T-helper 22 cell (primary cell): ENCODE measurements at regions not wholly inside any gene's neighbourhood (a gene's known extent, or its start where the extent isn't known, plus 50 kb on each side); places are given as distances from the start of the nearest gene placed in this dataset.
"Not testable (repeated sequence)": the region's sequence is repeated elsewhere in the genome, so short reads cannot be mapped to it uniquely, and the experiment has no call there.

Experiments used
- DNase-seq: peaks from one replicate; pipeline ENCODE4 v3.0.0-alpha.2; 2020; ENCODE audit warnings: low read depth

DNA sequence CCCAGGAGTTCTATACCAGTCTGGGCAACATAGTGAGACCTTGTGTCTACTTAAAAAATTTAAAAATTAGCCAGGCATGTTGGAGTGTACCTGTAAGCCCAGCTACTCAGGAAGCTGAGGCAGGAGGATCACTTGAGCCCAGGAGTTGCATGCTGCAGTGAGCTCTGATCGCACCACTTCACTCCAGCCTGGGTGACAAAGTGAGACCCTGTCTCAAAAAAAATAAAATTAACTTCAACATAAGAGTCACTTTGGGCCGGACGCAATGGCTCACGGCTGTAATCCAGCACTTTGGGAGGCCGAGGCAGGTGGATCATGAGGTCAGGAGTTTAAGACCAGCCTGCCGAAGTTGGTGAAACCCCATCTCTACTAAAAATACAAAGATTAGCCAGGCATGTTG, 699.1 kb upstream of the AUTS2 start:
- DNase-seq: not testable (repeated sequence)

DNA sequence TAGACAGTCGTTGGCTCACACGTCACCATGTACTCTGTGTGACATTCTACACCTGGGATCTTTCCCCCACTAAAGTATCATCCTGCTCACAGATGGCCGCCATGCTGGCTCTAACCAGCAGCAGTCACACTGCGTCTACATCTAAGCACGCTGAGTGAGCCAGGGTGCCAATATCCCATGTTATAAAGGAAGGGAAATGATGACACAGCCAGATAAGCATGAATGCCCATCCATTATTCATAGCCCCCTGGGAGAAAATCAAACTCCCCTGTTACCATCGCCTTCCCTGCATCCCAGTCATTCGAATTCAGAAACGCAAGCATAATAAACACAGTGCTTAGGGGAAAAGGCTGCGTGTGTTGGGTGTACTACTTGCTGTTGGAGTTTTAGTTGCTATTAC, 698.2 kb upstream of the AUTS2 start:
- DNase-seq: no peak

- no peak for DNase-seq
These were observed 693.6 kb upstream of the AUTS2 start for GRCh38 chr7:68904630-68905029.

DNA sequence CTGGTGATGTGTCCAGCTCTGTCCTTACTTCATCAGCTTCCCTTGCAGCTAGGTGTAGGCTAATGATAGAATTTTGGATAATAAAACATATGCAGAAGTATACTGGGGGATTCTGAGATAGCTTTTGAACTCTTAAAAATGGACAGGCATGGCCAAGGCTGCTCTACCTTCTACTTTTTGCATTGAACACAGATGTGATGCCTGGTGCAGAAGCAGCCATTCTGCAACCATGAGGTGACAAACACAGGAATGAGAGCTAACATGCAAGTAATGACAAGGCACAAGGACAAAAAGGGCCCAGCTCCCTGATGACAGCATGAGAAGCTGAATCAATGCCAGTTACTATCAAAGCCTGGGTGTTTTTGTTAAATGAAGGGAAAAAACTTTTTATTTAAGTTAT, 686.5 kb upstream of the AUTS2 start:
- no peak for DNase-seq

DNA sequence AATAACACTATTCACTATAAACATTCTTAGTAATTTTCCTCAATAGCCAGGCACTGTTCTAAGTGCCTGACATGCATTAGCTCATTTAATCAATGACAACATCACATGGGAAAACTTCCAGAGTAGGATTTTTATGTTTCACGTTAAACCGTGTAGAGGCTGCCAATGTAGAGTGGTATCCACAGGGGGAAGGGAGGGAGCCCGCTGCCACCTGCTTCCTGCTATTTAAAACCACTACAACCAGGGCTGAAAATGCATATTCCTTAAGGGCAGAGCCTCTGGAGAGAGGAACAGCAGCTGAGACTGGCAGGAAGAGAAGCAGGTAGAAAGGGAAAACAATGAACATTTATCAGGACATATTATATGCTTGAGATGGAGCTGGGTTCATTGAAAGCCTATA, 684.3 kb upstream of the AUTS2 start:
- no peak for DNase-seq

- no peak for DNase-seq
These were observed 681.1 kb upstream of the AUTS2 start for GRCh38 chr7:68917041-68917651.

DNA sequence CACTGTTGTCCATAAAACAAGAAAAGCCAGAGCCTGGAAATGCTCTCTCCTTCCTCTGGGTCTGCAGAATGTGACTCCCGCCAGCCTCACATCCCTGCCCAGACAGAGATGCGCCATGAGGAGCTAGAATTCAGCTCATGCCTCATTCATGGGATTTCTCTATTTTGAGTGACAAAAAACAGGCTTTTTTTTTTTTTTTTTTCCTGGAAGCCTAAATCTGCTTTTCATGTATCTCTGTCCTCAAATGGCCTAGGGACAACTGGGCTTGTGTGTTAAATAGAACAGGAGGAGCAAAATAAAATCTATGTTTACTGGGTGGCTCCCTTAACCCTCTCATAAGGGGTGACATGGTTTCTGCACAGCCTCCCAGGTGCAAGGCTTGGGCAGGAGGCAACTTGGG, 679.7 kb upstream of the AUTS2 start:
- DNase-seq: no peak

DNA sequence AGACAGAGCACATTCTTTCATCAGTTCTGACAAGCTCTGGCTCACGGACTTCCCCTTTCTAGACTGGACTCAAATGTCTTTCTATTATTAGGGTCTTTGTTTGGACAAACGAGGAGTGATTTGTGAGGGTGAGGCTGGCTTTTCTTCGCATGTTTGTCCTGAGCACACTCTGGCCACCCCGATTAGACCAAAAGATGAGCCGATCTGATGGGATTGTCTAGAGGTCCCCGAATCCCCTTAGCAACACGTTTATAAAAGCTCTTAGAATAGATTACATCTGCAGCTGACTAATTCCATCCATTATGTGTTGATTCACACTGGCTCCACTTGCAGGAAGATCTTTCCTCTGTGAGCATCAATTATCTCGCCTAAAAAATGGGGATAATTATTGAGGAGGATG, 675.4 kb upstream of the AUTS2 start:
- no peak for DNase-seq

GRCh38 chr7:68925241-68925640, 673.0 kb upstream of the AUTS2 start:
- no peak for DNase-seq

DNA sequence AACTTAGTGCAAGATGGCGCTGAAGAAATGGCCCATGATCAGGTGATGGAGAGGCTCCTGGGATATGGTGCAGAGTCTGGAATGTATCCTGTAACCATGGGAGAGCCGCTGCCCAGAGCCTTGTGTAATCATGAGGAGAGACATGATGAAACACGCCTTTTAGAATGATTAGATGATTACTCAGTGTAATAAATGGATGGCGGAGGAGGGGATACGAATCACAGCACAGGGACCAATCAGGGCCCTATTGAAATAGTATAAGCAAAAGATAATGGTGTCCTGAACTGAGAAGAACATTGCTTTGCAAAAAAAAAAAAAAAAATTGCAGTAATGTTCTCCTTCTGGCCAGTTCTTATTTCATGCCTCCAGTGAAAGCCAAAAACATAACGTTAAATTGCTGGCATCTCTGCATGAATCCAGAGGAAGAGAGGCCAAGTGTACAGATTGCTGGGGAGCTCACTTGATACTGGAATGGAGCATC, 668.5 kb upstream of the AUTS2 start:
- no peak for DNase-seq

DNA sequence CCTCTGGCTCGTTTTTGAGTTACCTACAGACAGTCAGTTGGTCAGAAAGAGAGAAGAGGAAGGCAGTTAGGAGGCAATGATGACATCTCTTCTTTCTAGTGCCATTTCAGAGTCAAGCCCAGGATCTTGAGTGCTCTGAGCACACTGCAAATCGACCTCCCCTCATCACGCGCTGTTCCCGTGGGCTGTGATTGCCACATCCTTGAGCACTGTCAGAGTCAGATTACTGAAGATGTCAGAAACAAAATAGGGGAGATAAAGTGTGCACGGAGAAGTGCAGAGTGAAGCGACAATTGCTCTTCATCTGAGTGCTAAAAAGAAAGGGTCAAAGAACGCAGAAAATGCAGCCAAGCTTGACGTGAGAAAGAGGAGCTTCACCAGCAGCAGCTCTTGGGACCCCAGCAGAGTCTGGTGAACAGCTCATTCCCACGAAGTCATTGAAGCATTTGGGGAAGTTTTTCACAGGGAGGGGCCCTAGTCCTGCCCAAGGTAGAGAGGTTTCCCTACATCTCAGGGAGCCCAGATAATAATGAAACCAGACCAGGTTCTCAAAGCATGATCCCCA, 661.7 kb upstream of the AUTS2 start:
- DNase-seq: no peak

DNA sequence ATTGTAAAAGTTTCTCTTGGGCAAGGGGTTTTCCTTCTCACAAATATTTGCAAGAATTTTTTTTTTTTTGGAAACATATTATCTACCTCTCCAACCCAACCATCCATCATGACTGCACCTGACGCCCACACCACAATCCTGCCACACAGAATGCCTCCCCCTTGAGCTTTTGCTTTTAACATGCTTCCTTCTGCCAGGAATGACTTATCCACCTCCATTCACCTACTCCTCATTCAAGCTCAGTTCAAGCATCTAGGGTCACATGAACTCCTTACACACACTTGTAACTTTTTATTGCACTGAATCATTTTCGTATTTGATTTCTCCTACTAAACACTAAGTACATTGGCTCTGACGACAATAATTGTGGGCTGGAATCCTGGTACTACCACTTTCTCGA, 660.1 kb upstream of the AUTS2 start:
- no peak for DNase-seq

DNA sequence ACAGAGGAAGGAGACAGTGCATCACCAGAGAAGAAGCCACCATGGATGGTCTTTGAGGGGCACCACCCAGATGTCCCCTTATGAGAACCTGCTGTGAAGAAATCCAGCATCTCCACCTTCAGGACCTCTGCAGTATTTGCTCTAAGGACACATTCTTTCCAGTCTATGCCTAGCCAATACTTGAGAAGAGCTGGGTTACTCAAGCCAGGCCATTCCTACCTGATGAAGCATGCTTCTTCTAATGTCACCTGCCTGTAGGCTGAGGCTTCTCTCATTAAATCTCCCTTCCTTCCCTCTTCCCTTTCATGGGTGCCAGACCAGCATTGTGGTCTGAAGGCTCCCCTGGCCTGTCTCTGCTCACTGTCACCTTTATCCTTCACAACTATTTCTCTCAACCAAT, 654.5 kb upstream of the AUTS2 start:
- no peak for DNase-seq

DNA sequence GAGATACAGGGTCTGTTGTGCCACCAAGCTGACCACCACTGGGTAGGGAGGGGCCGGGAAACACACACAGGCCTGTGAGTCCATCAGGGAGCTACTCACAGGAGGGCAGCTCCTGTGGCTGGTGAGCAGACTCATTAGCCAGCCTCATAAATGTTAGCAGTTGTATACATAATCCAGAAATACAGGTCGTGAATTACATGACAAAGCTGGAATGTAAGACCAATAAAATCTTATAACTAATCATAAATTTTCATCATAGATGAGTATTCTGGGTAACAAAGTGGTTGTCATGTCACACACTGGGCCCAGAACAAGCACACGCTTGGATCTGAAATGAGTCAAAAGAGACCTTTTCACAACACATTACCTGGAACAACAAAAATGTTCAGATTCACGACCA, 642.6 kb upstream of the AUTS2 start:
- DNase-seq: no peak

- DNase-seq: no peak
These were observed 639.7 kb upstream of the AUTS2 start for GRCh38 chr7:68958571-68958970.

DNA sequence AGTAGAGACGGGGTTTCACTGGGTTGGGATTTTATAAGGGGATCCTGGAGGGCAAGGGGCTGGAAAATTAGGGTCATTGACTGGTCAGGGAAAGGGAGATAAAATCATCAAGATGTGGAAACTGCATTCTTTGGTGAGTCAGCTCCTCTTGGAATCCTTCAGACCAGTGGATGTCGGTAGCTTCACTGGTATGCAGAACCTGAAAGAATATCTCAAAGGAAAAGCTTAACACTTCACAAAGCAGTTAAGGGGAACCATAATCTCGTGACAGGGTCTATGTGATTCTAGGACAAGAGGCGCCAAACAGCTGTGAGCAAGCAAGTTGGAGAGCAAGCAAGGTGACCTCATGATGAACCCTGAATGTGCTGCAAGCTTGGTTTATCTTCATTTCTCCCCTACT, 634.7 kb upstream of the AUTS2 start:
- DNase-seq: no peak

- no peak for DNase-seq
These were observed 634.2 kb upstream of the AUTS2 start for GRCh38 chr7:68964060-68964459.

DNA sequence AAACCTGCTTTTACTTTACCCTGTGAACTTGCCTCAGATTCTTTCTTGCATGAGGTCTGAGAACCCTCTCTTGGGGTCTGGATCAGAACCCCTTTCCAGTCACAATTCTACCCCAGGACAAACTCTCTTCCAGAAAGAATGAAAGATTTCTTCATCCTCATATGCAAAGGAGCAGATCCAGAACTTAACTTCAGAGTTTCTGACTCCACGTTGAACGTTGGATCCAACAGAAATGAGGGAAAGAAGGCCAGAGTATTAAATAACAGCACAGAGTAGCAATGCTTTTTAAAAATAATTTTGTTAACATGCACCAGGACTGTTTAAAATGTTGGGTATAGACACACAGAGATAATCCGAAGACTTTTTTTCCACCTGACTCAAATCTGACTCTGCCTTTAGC, 632.9 kb upstream of the AUTS2 start:
- no peak for DNase-seq

DNA sequence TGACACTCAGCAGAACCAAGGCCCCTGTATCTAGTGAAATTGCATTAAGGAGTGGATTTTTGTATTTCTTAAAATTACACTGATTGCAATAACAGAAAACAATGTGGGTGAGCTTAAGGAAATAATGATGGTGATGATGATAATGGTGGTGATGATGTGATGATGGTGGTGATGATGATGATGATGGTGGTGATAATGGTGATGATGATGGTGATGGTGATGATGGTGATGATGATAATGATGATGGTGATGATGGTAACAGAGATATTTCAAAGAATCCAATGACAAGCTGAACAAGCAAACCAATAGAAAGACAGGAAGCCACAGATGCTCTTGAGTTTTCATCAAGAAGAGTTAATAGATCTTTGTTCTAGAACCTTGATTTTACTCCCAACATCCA, 630.7 kb upstream of the AUTS2 start:
- DNase-seq: no peak

DNA sequence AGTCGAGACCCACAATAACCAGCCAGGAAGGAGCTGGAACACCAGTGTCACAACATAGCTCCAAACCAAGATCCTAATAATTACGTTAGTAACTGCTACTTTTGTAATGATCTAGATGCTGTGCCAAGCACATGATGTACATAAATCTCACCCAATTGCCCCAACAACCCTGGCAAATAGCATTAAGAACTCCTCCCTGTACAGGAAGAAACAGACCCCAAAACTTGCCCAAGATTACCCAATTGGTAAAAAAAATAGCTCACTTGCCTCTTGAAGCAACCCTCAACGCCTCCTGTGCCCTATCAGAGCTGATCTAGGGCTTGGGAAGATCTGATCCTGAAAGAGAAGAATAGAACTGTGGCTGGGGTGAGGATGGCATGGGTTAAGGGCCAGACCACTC, 628.7 kb upstream of the AUTS2 start:
- DNase-seq: no peak

DNA sequence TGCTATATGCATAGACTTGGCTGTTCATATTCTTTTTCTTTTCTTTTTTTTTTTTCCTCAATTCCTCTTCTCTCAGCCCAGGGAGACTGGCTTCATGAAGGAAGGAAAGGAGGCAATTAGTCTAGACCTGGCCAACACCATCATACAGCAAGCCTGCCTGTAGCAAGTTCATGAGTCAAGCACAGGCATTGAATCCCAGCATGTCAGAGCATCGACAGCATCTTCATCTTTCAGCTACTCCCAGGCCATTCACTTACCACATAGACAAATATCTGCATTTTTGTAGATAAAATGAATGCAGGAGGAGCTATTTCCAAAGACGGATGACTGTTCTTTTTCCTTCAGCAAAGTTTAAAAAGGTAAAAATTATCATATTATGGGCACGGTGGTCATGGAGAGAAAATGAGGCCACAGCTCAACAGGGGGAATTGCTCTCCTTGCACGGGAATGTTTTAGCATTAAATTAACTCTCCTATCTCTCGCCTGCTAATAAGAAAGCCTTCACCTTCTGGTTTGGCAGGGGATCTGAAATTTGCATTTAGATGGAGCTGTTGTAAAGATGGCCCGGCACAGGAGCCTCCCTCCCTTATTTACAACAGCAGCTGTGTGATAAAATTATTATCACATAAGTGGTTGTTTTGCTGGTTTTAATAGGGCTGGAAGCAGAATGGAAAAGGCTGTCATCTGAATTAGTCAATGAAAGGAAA, 626.5 kb upstream of the AUTS2 start:
- DNase-seq: no peak

DNA sequence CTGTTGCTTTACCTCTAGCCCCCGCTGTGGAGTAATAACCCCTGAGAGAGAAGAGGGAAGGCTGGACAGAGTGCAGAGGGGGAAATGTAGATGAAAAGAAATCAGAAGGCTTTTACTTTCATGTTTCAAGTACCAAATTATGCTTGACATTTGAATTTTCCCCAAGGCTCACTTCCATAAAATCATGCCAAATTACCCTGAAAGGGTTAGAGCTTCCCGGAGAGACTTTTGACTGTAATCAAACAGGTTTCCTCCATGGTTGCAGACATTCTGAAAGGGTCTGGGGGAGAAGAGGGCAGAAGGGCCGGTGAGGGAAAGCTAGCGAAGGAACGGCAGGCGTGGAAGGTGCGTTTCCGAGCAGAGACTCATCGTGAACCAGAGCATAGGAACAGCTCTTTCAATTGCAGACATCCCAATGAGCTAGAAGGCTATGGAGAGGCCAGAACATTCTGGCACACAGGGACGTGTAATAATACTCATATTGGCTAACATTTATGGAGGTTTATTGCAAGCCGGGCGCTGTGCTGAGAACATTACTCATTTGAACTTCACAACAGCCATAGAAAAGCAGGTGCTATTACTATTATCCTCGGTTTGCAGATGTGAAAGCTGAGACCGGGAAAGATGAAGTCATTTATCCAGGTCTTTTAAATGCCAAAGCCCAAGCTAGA, 620.8 kb upstream of the AUTS2 start:
- DNase-seq: no peak

- DNase-seq: no peak
These were observed 619.6 kb upstream of the AUTS2 start for GRCh38 chr7:68978710-68979109.
